AG04450 (cell line): ENCODE measurements at regions not wholly inside any gene's neighbourhood (a gene's known extent, or its start where the extent isn't known, plus 50 kb on each side); places are given as distances from the start of the nearest gene placed in this dataset.
"Not testable (repeated sequence)": the region's sequence is repeated elsewhere in the genome, so short reads cannot be mapped to it uniquely, and the experiment has no call there.

Experiments used
- CTCF ChIA-PET: fragments of 300-600, 350-600 bp; formaldehyde crosslinking; extraction: SDS; loops from one replicate; lab custom pipeline; 2022; ENCODE audit warnings: antibody characterized with exemption, inconsistent platforms; lab: Charles Lee
- POLR2A ChIA-PET: fragments of 350-600 bp; formaldehyde crosslinking; extraction: SDS; loops from one replicate; lab custom pipeline; 2021; ENCODE audit warnings: antibody characterized with exemption, inconsistent platforms; lab: Yijun Ruan, JAX
- DNase-seq: peaks from one replicate; pipeline ENCODE4 v3.0.0-alpha.2; 2011; ENCODE audit warnings: low read depth, low spot score
- H3K27ac ChIP-seq: one replicate; pipeline ENCODE4 v1.5.1; 2012; ENCODE audit warnings: low read depth, low read length, control low read depth
- H3K27me3 ChIP-seq: one replicate; pipeline ENCODE4 v1.6.0; 2012; ENCODE audit warnings: low read length; ENCODE audit not compliant: control insufficient read depth, insufficient read depth
- H3K4me3 ChIP-seq: 2 replicates; pipeline ENCODE4 v1.5.1; 2011; ENCODE audit warnings: mild to moderate bottlenecking, low read depth, low read length, control low read depth
- H3K9me3 ChIP-seq: 2 replicates; pipeline ENCODE4 v1.5.1; 2012; ENCODE audit warnings: low read length; ENCODE audit not compliant: control insufficient read depth, insufficient read depth
- TF ChIP-seq, protein P1 (sequence below): IDR thresholded peaks from 2 replicates; pipeline ENCODE4 v1.5.1; 2011; ENCODE audit warnings: low read depth, low read length, control low read depth, inconsistent platforms

DNA sequence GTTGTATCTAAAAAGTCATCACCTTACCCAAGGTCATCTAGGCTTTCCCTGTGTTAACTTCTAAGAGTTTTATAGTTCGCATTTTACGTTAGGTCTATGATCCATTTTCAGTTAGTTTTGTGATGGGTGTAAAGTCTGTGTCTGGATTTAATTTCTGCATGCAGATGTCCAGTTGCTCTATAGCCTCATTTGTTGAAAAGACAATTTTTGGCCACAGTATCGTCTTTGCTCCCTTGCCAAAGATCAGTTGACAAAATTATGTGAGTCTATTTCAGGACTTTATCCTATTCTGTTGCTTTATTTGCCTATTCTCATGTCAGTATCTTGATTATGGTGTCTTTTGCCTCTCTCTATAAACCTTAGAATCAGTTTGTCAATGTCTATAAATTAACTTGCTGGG is 85.1 kb downstream of the METRNL start:
- Histone ChIP-seq H3K27me3 (peaks cover 46% of the 10 kb centered on the region), H3K27ac (no peak overlapping the region), H3K9me3 (peaks cover 6% of the 10 kb centered on the region), H3K4me3 (no peak overlapping the region)
- ChIA-PET CTCF (no interaction called here), POLR2A (no interaction called here)
- TF ChIP-seq, protein P1, sequence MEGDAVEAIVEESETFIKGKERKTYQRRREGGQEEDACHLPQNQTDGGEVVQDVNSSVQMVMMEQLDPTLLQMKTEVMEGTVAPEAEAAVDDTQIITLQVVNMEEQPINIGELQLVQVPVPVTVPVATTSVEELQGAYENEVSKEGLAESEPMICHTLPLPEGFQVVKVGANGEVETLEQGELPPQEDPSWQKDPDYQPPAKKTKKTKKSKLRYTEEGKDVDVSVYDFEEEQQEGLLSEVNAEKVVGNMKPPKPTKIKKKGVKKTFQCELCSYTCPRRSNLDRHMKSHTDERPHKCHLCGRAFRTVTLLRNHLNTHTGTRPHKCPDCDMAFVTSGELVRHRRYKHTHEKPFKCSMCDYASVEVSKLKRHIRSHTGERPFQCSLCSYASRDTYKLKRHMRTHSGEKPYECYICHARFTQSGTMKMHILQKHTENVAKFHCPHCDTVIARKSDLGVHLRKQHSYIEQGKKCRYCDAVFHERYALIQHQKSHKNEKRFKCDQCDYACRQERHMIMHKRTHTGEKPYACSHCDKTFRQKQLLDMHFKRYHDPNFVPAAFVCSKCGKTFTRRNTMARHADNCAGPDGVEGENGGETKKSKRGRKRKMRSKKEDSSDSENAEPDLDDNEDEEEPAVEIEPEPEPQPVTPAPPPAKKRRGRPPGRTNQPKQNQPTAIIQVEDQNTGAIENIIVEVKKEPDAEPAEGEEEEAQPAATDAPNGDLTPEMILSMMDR, result no peak
- no peak for DNase-seq

DNA sequence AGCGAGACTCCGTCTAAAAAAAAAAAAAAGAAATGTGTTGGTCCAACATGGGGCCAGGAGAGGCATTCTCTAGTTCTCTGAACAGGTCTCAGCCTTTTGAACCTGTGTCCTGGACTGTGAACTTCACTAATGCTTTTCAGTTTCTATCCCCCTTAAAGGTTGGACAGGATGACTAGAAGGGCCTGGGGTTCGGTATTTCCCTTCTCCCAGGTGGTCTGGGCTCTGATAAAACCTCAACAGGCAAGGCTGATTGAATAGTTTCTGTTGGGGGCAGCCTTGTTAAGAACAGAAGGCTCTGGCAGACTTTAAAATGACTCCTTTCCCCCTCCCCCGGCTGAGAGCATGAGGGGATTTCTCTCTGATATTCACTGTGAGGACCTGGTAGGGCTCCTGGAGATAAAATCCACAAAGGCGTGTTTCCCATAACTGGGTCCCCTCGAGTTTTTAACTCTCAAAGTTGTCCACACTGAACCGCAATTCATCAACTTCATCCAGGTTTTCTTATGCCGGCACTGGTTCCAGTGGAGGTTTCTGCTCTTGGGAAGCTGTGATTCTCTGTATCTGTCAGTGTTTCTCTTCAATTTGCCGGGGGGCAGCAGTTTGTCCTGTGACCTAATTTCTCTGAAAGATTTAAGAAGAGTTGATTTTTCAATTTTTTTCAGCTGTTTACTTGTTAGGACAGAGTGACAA is 91.3 kb downstream of the METRNL start:
- no peak overlapping the region for H3K27ac ChIP-seq

DNA sequence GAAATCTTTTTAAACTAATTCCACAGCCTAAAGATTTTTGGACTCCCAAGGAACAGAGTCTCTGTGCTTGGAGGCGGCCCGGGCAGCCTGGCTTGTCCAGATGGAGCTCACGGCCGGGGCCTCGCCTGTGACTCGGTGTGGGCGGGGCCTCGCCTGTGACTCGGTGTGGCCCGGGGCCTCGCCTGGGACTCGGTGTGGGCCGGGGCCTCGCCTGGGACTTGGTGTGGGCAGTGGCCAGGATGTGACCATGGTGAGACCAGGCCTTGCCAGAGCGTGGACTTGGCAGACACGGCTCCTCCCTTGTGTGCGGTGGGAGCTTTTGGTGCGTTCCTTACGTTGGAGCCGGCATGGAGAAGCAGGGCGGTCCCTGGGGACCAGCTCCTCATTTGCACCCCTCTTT is 92.3 kb downstream of the METRNL start:
- Histone ChIP-seq H3K4me3 (no peak overlapping the region), H3K27ac (no peak overlapping the region), H3K9me3 (peaks cover 5% of the 10 kb centered on the region), H3K27me3 (peaks cover 24% of the 10 kb centered on the region)
- TF ChIP-seq, protein P1, result no peak
- no peak for DNase-seq
- CTCF ChIA-PET, result interaction anchor here (1.0 kb wide), 1 partner anchor 397 kb away, joined by 3 read pairs; no protein-coding TSS in a partner anchor
- POLR2A ChIA-PET, result no interaction called here

More for the DNA sequence above, 91.3 kb downstream of the METRNL start:
- no peak for DNase-seq
- Histone ChIP-seq H3K27me3 (peaks cover 21% of the 10 kb centered on the region), H3K9me3 (peaks cover 9% of the 10 kb centered on the region), H3K4me3 (no peak overlapping the region)
- ChIA-PET CTCF (no interaction called here), POLR2A (no interaction called here)
- TF ChIP-seq, protein P1, result no peak

DNA sequence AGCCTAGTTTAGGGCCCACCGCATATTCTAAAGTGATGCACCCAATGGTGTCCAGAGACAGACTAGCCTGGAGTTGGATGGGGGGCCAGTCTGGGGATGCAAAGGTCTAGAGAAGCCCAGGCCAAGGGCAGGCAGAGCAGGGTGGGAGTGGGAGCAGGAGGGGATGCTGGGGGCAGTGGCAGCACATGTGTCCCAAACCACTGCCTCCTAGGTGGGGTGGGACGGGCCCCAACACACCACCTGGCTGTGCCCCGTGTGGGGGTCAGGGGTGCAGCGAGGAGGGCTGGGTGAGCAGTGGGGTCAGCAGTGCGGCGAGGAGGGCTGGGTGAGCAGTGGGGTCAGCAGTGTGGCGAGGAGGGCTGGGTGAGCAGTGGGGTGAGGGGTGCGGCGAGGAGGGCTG is 92.7 kb downstream of the METRNL start:
- CTCF ChIA-PET, result interaction anchor here (1.0 kb wide), 1 partner anchor 397 kb away, joined by 3 read pairs; no protein-coding TSS in a partner anchor
- POLR2A ChIA-PET, H3K27ac ChIP-seq, DNase-seq, H3K4me3 ChIP-seq, H3K9me3 ChIP-seq: not testable (repeated sequence)
- H3K27me3 ChIP-seq, result peaks cover 28% of the 10 kb centered on the region

- DNase-seq, H3K9me3 ChIP-seq, H3K4me3 ChIP-seq, CTCF ChIA-PET, POLR2A ChIA-PET, H3K27ac ChIP-seq: not testable (repeated sequence)
- peaks cover 29% of the 10 kb centered on the region for H3K27me3 ChIP-seq
Measured at GRCh38 chr17:83172646-83173045, 93.2 kb downstream of the METRNL start.

DNA sequence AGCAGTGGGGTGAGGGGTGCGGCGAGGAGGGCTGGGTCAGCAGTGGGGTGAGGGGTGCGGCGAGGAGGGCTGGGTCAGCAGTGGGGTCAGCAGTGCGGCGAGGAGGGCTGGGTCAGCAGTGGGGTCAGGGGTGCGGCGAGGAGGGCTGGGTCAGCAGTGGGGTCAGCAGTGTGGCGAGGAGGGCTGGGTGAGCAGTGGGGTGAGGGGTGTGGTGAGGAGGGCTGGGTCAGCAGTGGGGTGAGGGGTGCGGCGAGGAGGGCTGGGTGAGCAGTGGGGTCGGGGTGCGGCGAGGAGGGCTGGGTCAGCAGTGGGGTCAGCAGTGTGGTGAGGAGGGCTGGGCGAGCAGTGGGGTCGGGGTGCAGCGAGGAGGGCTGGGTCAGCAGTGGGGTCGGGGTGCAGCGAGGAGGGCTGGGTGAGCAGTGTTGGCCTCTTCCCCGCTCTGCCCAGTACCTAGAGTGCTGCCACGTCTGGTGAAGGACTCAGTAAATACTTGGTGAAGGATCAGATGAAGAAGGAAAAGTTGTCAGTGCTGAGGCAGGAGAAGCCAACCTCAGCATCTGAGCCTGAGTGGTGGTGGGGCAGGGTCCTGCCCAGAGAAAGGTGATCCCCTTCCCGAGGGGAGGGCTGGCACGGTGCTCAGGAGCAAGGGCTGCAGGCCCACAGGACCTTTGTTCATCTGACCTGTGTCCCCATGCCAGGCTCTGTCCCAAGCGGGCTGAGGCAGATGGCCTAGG is 93.9 kb downstream of the METRNL start:
- CTCF ChIA-PET, H3K4me3 ChIP-seq, H3K27ac ChIP-seq, H3K9me3 ChIP-seq, DNase-seq, POLR2A ChIA-PET: not testable (repeated sequence)
- peaks cover 33% of the 10 kb centered on the region for H3K27me3 ChIP-seq
